GM19240 (cell line): ENCODE measurements at regions not wholly inside any gene's neighbourhood (a gene's known extent, or its start where the extent isn't known, plus 50 kb on each side); places are given as distances from the start of the nearest gene placed in this dataset.
"Not testable (repeated sequence)": the region's sequence is repeated elsewhere in the genome, so short reads cannot be mapped to it uniquely, and the experiment has no call there.

Experiments
- DNase-seq: peaks from one replicate; pipeline ENCODE4 v3.0.0; 2011; ENCODE audit warnings: low spot score; ENCODE audit not compliant: insufficient read length

GRCh38 chr2:187610450-187610849 is 56.2 kb upstream of the TFPI start:
- DNase-seq, result not testable (repeated sequence)

DNA sequence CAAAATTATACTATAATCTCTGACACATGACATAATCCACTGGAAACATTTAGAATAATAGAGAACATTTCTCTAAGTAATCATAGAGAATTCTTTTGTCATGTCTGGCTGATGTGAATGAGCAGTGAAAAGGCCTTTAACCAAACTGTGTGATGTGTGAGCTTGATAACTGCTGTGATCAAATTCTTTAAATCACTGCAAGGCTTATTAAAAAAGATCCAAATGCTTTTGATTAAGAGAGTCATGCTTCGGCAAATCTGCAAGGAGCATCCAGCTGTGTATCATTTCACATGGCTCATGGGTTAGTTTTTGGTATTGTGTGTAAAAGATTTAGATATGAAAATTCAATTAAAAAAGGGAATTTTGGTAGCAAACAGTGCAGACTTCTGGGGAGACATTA is 58.6 kb upstream of the TFPI start:
- DNase-seq, result no peak

- no peak for DNase-seq
Observed at GRCh38 chr2:187614756-187615155, 60.5 kb upstream of the TFPI start.

- no peak for DNase-seq
Observed at GRCh38 chr2:187615364-187615763, 61.1 kb upstream of the TFPI start.

GRCh38 chr2:187615902-187616301 is 61.7 kb upstream of the TFPI start:
- DNase-seq, result no peak

DNA sequence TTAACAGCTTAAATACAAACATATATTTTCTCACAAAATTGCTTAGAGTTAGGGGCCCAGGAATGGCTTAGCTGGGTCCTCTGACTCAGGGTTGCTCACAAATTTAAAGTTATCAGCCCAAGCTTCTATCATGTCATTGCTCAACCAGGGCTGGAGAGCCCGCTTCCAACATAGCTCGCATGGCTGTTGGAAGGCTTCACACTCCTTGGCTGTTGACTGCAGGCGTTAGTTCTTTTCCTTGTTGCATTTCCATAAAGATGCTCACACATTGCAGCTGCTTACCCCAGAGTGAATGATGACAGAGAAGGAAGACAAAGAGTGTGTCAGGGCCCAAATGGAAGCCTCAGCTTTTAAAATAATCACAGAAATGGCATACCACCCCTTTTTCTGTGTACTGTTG is 62.9 kb upstream of the TFPI start:
- DNase-seq, result no peak

DNA sequence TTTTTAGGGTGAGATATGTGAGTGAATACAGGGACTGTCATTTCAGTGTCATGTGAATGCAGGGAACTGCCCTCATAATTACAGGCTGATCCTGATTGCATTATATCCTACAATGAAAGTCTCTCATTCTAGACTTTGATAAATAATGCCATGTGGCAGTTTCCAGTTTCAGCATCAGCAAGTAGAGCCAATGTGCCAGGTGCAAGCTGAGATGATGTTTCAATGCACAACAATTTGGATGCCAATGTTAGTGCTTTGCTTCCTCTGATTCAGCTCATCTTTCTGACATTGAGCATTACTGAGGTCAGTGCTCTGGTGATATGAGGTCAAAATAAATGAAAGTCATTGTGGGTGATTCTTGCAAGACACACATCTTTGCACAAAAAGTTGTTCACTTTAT is 63.7 kb upstream of the TFPI start:
- DNase-seq, result no peak

GRCh38 chr2:187618813-187619212 is 64.6 kb upstream of the TFPI start:
- DNase-seq, result no peak

- no peak for DNase-seq
Observed at GRCh38 chr2:187627153-187627552, 72.9 kb upstream of the TFPI start.

GRCh38 chr2:187636731-187637391 is 82.6 kb upstream of the TFPI start:
- not testable (repeated sequence) for DNase-seq

- not testable (repeated sequence) for DNase-seq
Observed at GRCh38 chr2:187637392-187637740, 83.1 kb upstream of the TFPI start.

DNA sequence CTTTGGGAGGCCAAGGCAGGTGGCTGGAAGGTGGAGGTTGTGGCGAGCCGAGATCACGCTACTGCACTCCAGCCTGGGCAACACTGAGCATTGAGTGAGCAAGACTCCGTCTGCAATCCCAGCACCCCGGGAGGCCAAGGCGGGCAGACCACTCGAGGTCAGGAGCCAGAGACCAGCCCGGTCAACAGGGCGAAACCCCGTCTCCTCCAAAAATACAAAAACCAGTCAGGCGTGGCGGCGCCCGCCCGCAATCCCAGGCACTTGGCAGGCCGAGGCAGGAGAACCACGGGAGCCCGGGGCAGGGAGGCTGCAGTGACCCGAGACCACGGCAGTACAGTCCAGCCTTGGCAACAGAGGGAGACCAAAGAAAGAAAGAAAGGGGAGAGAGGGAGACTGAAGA is 83.5 kb upstream of the TFPI start:
- not testable (repeated sequence) for DNase-seq

- DNase-seq, result no peak
Observed at GRCh38 chr2:187638840-187639239, 84.6 kb upstream of the TFPI start.

GRCh38 chr2:187640926-187641510 is 86.8 kb upstream of the TFPI start:
- no peak for DNase-seq

GRCh38 chr2:187642498-187642897 is 88.3 kb upstream of the TFPI start:
- no peak for DNase-seq

GRCh38 chr2:187644486-187644885 is 90.3 kb upstream of the TFPI start:
- DNase-seq, result no peak

DNA sequence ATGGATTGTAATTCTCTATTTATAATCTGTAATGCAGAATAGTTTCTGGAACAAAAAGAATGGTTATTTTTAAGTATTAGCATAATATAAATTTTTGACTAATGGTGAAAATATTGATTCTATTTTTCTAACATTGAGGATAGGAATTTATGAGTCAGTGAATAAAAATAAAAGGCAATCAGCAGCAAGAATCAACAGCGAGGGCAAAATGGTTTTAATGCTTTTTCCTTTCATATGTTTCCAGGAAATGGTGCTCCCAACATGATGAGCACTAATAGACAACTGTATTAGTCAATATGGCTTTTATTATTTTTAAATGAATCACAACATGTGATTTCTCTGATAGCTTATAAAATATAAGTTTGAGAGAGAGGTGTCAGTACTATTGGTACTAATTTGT is 90.7 kb upstream of the TFPI start:
- DNase-seq, result no peak

- DNase-seq, result no peak
Observed at GRCh38 chr2:187646556-187646955, 92.3 kb upstream of the TFPI start.

GRCh38 chr2:187654535-187654934 is 100.3 kb upstream of the TFPI start:
- no peak for DNase-seq

- DNase-seq, result no peak
Observed at GRCh38 chr2:187655001-187655400, 100.8 kb upstream of the TFPI start.

DNA sequence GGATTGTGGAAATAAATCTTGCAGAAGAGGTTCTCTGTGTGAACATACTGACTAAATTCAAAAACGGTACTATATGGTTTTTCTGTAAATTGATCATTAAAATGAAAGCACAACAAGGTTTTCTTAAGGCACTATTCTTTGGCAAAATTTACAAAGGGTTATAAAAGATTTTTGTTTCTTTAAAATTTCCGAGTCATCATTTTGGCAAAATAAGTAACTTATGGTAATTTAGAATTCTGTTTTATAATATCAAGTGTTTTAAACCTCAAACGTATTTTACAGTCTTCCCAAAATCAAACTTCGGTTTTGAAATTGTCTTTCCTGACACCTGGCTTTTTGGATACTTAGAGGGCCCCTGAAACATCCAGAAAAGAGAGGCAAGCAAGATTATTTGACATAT is 101.9 kb upstream of the TFPI start:
- DNase-seq, result no peak

DNA sequence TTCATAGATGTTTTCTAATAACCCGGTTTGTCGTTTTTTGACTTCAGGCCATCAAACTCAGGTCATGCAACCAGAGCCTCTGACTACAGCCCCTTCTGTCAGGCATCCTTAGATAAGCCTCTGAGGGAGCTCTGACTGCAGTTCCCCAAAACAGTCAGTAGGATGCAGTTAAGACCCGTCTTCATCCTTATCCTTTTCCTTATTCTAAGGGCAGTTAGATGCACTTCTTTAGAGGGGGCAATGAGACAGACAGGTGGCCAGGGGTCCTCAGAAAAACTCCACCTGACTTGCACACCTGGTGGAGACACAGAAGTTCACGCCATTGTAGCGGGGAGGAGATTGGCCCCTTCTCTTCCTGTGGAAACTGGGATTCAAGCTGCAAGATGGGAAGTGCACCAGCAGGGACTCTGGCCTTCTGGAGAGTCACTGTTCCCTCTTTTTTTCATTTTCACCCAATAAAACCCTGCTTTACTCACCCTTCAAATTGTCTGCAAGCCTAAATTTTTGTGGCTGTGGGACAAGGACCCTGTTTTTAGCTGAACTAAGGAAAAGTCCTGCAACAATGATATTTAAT is 104.8 kb upstream of the TFPI start:
- no peak for DNase-seq

DNA sequence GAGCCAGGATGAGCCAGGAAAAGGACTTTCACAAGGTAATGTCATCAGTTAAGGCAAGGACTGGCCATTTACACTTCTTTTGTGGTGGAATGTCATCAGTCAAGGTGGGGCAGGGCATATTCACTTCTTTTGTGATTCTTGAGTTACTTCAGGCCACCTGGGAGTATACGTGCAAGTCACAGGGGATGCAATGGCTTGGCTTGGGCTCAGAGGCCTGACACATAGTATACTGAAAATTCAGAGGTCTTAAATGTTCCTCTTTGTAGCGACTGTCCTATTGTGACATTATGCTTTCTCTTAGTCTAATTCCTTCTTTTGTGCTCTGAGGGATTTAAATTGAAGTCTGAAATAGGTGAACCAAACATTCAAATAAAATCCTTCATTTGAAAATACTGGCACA is 121.8 kb upstream of the TFPI start:
- not testable (repeated sequence) for DNase-seq
